SHP77 (cell line): ENCODE measurements at regions not wholly inside any gene's neighbourhood (a gene's known extent, or its start where the extent isn't known, plus 50 kb on each side); places are given as distances from the start of the nearest gene placed in this dataset.

ENCODE experiments used
- DNase-seq, 2 experiments: peaks; one replicate each; lab custom pipeline; 2025; lab: John Stamatoyannopoulos, UW

DNA sequence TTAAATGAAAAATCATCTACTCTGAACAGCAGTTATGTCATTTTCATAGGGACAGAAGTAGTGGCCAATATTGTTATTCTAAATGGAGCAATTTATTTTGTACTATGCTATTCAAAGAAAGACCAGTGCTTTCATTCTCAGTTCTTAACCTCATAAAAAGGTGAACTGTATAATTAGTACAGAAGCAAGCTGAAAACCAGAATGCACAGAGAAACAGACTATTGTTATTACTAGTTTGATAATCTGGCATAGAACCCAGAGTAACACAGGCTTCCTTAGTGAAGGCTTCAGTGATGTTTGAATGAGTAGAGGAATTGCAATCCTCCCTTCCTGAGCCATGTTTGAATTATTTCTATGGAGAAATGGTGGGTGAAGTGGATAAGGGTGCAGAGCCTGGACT is 131.6 kb upstream of the LRRC7 start:
- DNase-seq = no peak

DNA sequence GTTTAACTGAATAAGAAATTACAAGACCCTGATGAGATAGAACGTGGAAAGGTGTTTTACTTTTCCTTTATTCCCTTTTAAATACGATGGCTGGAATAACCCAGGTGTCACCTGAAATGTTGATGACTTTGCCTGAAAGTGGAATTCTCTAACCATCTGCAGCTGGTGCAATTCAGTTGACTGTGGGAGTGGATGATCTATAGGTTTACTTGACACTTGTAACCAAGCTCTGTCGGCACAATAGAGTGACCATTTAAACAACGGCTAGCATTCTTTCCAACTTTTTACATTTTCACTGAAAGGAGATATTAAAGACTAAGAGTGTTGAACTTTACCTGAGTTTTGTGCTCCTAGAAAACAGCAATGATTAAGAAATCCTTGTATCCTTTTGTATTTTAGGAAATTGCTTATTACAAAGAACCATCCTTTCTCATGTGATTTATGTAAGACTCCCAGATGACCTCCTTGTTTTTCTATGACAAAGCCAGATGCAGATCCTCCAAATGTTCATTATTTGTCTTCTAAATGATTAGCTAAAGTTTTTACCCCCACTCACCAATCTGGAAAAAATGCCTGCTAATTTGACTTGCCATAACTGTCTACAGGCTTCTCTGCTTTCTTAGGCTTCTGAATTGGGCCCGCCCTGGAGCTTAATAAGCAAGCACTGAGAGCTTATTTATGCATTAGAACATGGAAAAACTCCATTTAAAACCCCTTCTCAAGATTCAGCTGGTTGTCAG is 129.5 kb upstream of the LRRC7 start:
- peak in 1 of 2 experiments; percentile 12 for DNase-seq

DNA sequence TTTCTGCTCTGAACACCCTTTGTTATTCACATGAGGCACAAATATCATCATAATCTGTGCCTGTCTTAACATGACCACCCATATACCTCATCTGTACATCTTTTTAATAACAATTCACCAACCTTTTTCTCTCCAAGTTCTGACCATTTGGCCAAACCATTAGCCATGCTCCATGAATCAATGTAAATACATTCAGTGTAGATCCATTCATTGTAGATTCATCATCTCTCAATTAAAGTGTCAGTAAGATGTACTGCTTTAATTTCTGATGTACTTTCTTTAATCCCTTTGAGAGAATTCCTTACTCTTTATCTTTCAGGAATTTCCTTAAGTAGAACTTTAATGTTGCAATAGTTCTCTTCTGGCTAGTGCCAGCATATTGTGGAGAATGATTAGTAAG is 126.2 kb upstream of the LRRC7 start:
- no peak for DNase-seq

DNA sequence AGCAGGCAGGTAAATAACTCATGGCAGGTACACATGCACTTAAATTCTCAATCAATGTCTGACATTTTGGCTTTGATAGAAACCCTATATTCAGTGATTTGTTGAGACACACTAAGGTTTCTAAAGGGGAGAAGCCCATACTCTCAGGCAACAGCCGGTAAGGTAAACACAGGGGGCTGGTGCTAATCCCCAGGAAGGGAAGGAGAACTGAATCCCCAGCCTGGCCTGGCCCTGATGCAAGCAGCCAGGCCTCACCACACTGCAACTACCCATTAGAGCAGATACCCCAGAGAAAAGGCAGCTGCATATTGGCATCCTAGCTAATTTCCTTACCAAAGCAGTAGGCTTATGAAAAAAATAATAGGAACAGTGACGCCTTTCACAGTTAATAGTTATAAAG is 116.5 kb upstream of the LRRC7 start:
- DNase-seq = no peak

DNA sequence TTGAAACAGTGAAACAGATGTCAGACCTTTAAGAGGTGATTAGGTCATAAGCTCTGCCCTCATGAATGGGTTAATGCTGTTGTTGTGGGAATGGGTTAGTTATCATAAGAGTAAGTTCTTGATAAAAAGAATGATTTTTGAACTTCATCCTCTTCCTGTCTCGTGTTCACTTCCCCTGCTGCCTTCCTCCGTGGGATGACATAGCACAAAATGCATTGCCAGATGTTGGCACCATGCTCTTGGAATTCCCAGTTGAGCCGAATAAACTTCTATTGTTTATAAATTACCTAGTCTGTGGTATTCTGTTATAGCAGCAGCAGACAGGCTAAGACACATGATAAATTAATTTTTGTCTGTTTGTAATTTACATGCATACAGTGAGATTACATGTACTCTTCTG is 112.0 kb upstream of the LRRC7 start:
- no peak for DNase-seq

DNA sequence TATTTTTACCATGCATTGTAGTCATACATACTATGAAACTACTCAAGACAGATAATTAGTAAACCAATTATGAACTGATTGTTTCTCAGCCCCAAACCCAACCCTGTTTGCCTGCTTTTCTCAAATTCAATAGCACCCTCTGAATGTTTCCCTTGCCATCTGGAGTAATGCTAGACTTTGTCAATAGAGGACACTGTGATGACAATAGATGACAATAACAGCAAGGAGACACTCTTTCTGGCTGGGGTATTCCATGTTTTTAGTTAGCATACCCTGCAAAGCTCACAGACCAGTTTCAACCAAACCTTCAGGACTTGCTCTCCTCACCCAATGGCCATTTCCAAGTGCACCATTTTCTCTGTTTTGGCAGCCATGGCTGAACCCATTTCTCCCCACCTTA is 108.5 kb upstream of the LRRC7 start:
- no peak for DNase-seq

DNA sequence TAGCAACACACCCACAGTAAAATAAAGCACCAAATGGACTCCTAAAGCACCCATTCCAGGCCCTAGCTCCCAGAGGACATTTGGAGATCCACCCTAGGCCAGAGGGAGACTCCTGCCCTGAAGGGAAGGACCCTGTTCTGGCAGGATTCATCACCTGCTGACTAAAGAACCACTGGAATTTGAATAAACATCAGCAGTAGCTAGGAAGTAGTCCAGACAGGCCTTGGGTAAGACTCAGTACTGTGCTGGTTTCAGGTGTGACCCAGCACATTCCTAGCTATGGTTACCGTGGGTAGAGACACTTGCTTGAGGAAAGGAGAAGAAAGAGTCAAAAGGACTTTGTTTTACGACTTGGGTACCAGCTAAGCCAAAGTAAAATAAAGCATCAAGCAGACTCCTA is 92.7 kb upstream of the LRRC7 start:
- no peak for DNase-seq

DNA sequence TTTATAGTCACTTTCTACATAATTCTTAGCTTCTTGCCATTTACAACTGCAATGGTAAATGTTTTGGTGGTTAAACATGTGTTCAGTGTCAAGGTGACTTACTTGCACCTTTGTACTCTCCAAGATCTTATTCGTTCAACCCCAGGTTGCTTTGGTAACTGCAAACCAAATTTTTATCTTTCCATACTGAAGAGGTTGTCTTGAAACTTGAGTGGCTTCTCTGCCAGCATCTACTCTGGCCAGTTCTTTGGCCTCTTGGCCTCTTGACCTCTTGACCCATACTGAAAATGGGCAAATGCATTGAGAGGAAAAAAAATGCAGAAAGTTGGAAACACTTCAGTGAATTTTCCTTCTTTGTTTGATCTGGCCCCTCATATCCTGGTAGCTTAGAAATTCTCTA is 88.0 kb upstream of the LRRC7 start:
- no peak for DNase-seq

DNA sequence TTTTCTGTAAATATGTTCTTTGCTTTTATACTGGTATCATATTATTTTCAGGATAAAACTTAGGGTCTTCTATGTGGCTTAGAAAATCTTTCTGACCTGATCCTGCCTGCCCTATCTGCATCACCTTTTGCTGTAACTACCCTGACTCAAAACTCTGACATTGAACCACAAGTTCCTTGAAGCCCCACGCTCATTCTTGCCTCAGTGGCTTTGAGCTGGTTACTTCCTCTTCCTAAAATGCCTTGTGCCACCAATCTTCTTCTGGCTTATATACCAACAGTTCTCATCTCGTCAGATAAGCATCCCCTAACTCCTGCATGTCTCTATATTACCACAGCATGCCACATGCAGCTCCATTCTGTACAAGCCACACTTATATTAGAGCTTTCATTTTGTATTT is 84.5 kb upstream of the LRRC7 start:
- no peak for DNase-seq

DNA sequence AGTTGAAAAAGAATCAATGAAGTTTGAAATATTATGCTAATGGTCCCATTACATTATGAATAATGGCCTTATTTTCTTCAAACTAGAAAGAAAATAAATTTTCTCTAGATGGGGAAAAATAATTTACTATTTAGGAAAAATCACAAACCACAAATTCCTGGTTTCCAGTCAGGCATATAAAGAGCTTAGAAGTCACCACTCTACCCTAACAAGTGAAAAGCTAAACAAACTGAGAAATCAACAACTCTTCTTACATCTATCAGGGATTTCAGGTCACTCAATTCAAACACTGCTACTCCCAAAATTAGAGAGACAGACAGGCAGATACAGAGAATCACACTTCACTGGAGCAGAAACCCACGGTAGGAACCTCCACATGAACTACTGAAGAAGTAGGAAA is 82.1 kb upstream of the LRRC7 start:
- no peak for DNase-seq

DNA sequence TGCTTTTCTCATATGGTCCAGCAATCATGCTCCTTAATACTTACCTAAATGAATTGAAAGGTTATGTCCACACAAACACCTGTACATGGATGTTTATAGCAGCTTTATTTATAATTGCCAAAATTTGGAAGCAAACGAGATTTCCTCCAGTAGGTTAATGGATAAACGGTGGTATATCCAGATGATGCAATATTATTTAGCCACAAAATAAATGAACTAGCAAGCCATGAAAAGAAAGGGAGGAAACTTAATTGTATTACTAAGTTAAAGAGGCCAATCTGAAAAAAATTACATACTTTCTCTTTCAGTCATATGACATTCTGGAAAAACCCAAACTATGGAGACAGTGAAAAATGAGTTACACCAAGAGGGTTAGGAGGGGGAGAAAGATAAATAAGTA is 76.3 kb upstream of the LRRC7 start:
- DNase-seq = no peak

DNA sequence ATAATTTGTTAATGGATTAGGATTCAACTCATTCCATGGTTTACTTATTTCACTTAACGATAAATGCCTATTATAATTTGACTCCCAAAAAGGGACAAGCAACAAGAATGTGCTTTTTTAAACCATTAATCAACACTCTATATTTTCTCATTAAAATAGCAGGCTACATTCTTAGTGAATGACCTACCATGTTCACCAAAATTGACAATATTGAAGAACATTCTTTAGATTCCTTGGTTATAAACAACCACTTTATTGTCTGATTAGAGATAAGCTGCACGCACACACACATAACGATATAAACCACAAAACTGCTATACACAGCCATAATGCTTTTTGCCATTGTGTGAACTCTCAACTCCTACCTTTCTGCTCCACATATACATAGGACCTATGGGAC is 75.4 kb upstream of the LRRC7 start:
- no peak for DNase-seq

DNA sequence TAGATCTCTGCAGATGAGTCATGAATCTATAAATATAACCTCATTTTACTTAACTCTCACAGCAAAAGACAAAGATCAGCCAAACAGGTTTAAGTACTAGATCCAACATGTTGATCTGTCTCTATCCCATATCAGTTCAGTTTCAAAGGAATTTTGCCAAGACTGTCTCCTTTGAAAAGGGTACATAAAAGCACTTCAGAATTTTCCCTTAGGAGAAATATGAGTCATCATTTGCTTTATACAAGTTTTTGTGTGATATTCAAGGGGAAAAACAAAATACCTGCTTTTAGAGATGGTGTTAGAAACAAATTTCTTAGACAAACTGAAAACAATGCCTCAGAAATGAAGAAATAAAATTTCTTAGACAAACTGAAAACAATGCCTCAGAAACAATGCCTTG is 73.5 kb upstream of the LRRC7 start:
- DNase-seq = no peak

DNA sequence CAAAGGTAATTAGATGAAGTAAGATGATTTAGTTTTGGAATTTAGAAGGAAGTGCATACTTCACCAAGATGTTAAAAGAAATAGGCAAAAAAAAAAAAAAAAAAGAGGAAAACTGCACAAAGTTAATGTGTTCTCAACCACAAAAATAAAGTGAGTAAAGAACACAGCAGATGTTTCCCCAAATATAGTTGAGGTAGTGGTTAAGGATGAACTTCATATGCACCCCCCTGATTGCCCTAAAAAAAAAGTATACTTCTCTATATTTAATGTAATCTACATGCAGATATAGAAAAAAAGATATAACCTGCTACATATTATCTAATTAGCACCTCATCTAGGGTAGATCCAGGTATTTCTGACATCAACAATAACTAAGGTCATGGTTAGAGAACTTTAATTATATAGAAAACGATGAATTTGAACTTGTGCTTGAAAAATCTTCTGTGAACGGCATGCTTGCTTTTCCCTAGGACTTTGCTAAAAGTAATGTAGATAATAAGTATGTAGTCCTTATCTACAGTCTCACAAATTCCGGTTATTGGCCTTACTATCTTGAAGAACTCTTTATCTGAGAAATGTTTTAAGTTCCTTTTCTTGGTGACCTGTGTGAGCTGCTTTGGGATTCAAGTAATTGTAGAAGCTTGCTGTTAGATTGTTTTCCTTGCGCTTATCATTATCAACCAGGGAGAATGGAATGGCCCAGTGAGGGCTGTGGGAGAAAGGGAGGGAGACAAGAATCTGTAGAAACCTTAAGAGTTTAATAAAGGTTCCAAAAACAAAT is 70.1 kb upstream of the LRRC7 start:
- no peak for DNase-seq

DNA sequence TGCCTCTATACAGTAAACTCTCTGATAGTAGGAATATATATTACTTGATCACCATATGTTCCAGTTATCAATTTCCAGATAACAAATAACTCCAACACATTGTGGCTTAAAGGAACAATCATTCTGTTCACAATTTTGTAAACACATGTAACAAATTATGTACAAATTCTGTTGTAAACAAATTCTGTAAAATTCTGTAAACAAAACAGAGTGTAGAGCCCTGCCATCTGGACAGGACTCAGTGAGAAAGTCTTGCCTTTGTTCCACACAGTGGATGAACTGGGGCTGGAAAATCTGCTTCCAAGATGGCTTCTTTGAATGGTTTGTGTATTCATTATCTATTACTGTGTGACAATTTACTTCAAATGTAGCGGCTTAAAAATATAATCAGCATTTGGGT is 69.0 kb upstream of the LRRC7 start:
- no peak for DNase-seq

DNA sequence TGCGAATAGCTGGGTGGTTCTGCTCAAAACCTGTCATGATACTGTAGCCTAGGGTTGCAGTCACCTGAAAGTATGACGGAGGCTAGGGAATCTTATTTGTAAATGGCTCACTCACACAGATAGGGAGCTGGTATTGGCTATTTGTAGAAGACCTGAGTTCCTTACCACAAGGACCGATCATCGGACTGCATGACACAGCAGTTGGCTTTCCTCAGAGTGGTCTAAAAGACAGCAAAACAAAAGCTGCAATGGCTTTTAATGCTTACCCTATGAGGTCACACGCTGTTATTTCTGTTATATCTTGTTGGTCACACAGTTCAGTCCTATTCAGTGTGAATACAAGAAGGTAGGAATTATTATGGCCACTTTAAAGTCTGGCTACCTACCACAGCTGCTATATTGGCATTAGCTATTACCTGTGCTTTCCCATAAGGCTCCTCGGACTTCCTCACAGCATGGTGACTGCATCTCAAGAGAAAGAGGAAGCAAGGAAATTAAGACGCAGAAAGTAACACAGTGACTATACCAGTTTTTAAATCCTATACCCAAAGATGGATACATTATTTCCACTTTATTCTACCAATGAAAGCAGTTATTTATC is 68.4 kb upstream of the LRRC7 start:
- no peak for DNase-seq

DNA sequence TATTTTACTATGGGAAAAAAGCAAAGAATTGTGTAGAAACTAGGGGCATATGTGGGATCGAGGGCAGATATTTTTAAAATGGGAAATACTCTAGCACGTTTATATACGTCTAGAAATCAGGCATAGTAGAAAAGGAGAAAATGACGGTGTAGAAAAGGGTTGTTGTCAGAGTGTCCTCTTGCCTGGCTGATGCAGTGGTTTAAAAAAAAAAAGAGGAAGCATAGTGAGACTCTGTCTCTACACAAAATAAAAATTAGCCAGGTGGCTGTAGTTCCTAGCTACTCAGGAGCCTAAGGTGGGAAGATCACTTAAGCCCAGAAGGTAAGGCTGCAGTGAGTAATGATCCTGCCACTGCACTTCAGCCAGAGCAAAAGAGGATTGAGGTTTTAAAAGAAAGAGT is 64.7 kb upstream of the LRRC7 start:
- no peak for DNase-seq

DNA sequence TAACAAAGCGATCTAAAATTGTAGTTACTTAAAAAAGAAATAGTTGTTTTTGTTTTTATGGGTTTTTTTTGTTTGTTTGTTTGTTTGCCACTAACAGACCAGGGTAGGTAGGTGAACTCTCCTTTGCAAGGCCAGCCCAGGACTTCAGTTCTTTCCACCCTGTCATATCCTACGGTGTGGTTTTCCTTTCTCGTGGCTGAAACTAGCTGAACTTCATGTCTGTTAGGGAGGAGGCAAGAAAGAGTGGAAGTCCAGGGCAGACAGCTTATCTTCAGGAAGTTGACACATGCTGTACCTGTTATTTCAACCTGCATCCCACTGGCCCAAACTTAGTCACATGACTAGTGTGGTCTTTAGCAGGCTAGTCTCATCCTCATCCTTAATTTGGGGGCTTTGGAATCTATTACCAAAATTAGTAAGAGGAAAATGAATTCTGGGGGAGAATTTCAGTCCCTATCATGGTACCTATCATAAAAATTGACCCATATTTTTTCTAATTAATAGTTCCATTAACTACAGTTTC is 62.9 kb upstream of the LRRC7 start:
- no peak for DNase-seq

DNA sequence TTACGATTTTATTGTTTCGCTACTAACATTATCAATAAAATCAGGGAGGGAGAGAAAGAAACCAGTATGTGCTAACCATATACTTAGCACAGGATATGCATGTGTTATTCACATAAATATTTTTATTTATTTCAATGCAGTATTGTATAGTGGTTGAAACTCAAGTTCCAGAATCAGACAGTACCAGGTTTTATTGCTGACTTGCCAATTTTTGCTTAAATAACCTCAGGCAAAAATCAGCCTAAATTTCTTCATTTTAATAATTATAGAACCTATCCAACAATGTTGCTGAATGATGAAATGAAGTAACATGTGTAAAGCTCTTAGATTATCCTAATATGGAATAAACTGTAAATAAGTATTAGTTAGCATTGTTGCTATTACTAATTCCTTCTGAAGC is 61.4 kb upstream of the LRRC7 start:
- DNase-seq = no peak

DNA sequence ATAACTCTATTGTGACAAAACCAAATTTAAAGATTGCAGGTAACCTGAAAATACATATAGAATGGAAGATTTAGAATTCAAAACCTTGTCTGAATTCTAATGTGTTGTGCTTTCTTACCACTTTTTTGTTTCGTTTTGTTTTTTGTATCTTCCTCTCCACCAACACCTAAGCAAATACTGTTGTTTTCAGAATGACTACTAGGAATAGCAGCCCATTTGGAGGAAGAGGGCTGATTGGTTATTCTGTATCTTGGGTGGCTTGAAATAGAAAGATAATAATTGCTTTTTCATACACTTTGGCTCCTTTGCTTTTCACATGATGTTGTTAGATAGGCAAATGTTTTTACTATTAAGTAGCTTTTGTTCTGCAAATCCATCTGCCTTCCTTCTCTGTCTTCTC is 61.0 kb upstream of the LRRC7 start:
- no peak for DNase-seq

DNA sequence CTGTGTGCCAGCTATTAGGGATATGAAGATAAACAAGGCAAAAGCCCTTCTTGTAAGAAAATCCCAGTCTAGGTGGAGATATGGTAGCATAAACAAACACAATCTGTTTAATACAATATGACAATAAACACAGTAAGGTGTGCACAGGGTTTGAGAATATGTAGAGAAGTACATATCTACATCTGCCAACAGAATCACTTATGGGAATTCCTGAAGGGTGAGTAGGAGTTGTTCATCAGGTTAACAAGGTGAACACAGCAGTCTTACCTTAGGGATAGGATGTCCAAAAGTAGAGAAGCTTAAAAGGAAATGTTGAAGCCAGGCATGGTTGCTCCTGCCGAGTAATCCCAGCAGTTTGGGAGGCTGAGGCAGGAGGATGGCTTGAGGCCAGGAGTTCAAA is 57.7 kb upstream of the LRRC7 start:
- no peak for DNase-seq

DNA sequence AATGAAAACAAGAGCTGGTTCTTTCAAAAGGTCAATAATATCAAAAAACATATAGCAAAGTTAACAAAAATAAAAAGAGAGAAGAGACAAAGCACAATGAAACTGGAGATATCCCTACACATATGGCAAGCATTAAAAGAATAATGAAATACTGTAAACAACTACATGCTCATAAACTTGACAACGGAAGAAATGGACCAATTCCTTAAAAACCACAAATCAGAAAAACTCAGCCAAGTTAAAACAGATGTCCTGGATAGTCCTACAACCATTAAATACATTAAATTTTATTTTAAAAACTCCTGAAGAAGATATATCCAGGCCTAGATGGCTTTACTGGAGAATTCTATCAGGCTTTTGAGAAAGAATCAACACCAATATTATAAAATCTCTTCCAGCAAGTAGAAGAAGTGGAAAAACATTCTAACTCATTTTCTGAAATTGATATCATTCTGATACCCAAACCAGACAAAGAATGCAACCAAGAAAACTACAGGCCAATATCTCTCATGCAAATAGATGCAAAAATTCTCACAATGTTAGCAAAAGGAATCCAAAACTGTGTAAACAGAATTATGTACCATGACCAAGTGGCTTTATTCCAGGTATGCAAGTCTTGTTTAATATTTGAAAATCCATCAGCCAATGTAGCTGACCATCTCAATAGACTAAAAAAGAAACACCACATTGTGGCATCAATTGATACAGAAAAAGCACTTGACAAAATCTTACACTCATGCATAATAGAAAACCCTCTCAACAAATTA is 56.1 kb upstream of the LRRC7 start:
- DNase-seq = no peak
